ENCODE measurements at regions not wholly inside any gene's neighbourhood (a gene's known extent, or its start where the extent isn't known, plus 50 kb on each side); places are given as distances from the start of the nearest gene placed in this dataset.

GRCh38 chr6:14040042-14040441, 77.5 kb upstream of the CD83 start:
- no peak overlapping the region for H3K4me3 ChIP-seq (ENCODE audit: low read depth, low read length)
- no peak for DNase-seq (ENCODE audit: low read depth)
- TF ChIP-seq CTCF (IDR thresholded peaks at IDR 0.05; ENCODE audit: insufficient read depth, low read depth, low read length), result no peak

GRCh38 chr6:14046476-14047068, 71.0 kb upstream of the CD83 start:
- DNase-seq (ENCODE audit: low read depth), result peak; percentile 47
- no peak overlapping the region for H3K4me3 ChIP-seq (ENCODE audit: low read depth, low read length)
- peak; percentile 87 for TF ChIP-seq CTCF (IDR thresholded peaks at IDR 0.05; ENCODE audit: insufficient read depth, low read depth, low read length)

GRCh38 chr6:14047151-14047740, 70.3 kb upstream of the CD83 start:
- no peak overlapping the region for H3K4me3 ChIP-seq (ENCODE audit: low read depth, low read length)
- DNase-seq (ENCODE audit: low read depth), result no peak
- TF ChIP-seq CTCF (IDR thresholded peaks at IDR 0.05; ENCODE audit: insufficient read depth, low read depth, low read length), result no peak

GRCh38 chr6:14048837-14049236, 68.7 kb upstream of the CD83 start:
- no peak for DNase-seq (ENCODE audit: low read depth)
- no peak overlapping the region for H3K4me3 ChIP-seq (ENCODE audit: low read depth, low read length)
- no peak for TF ChIP-seq CTCF (IDR thresholded peaks at IDR 0.05; ENCODE audit: insufficient read depth, low read depth, low read length)

- TF ChIP-seq CTCF (IDR thresholded peaks at IDR 0.05; ENCODE audit: insufficient read depth, low read depth, low read length), result no peak
- H3K4me3 ChIP-seq (ENCODE audit: low read depth, low read length), result no peak overlapping the region
- no peak for DNase-seq (ENCODE audit: low read depth)
These were observed 66.2 kb upstream of the CD83 start for GRCh38 chr6:14051355-14051754.

GRCh38 chr6:14053811-14054210, 63.8 kb upstream of the CD83 start:
- DNase-seq (ENCODE audit: low read depth), result no peak
- TF ChIP-seq CTCF (IDR thresholded peaks at IDR 0.05; ENCODE audit: insufficient read depth, low read depth, low read length), result no peak
- H3K4me3 ChIP-seq (ENCODE audit: low read depth, low read length), result no peak overlapping the region

- DNase-seq (ENCODE audit: low read depth), result no peak
- H3K4me3 ChIP-seq (ENCODE audit: low read depth, low read length), result no peak overlapping the region
- TF ChIP-seq CTCF (IDR thresholded peaks at IDR 0.05; ENCODE audit: insufficient read depth, low read depth, low read length), result no peak
These were observed 62.0 kb upstream of the CD83 start for GRCh38 chr6:14055541-14055940.
